Mesenchymal stem cell (in vitro differentiated cells and primary cell): ENCODE measurements at regions not wholly inside any gene's neighbourhood (a gene's known extent, or its start where the extent isn't known, plus 50 kb on each side); places are given as distances from the start of the nearest gene placed in this dataset.

Source experiments
- DNase-seq: peaks from one replicate; pipeline ENCODE4 v3.0.0-alpha.2; 2013
- H2AFZ ChIP-seq: one replicate; pipeline ENCODE4 v1.6.1; 2013; ENCODE audit warnings: low read depth, mild to moderate bottlenecking, control low read depth, inconsistent platforms, low read length, moderate library complexity
- H2AK5ac ChIP-seq: 2 replicates; pipeline ENCODE4 v1.6.1; 2013; ENCODE audit warnings: low read length, moderate library complexity, mild to moderate bottlenecking, inconsistent platforms; ENCODE audit not compliant: severe bottlenecking
- H2BK120ac ChIP-seq: one replicate; pipeline ENCODE4 v1.6.1; 2013; ENCODE audit warnings: low read depth, mild to moderate bottlenecking, inconsistent platforms, low read length, moderate library complexity
- H2BK12ac ChIP-seq, 2 experiments: one replicate each; pipeline ENCODE4 v1.6.1; 2013; ENCODE audit warnings: inconsistent platforms in 2 of 2, low read length in 2 of 2, mild to moderate bottlenecking in 2 of 2, moderate library complexity in 2 of 2, control low read depth in 1 of 2
- H2BK15ac ChIP-seq: one replicate; pipeline ENCODE4 v1.6.1; 2013; ENCODE audit warnings: mild to moderate bottlenecking, low read depth, inconsistent platforms; ENCODE audit not compliant: poor library complexity, severe bottlenecking
- H2BK5ac ChIP-seq: 2 replicates; pipeline ENCODE4 v1.6.1; 2013; ENCODE audit warnings: low read depth, mild to moderate bottlenecking, low read length, control low read depth, inconsistent platforms; ENCODE audit not compliant: poor library complexity, severe bottlenecking
- H3K14ac ChIP-seq, 2 experiments: one replicate each; pipeline ENCODE4 v1.6.1; 2013; ENCODE audit warnings: inconsistent platforms in 2 of 2, low read length in 2 of 2, control low read depth in 1 of 2, mild to moderate bottlenecking in 1 of 2, moderate library complexity in 1 of 2
- H3K18ac ChIP-seq, 2 experiments: one replicate each; pipeline ENCODE4 v1.6.1; 2013; ENCODE audit warnings: inconsistent platforms in 2 of 2, low read length in 2 of 2, control low read depth in 1 of 2, low read depth in 1 of 2, mild to moderate bottlenecking in 1 of 2
- H3K23ac ChIP-seq, 2 experiments: one replicate each; pipeline ENCODE4 v1.6.1; 2013; ENCODE audit warnings: inconsistent platforms in 2 of 2, low read length in 2 of 2, mild to moderate bottlenecking in 2 of 2, moderate library complexity in 2 of 2, control low read depth in 1 of 2
- H3K27ac ChIP-seq: 2 replicates; pipeline ENCODE4 v1.5.1; 2013; ENCODE audit warnings: mild to moderate bottlenecking, moderate library complexity, low read length, control low read depth, inconsistent platforms; ENCODE audit not compliant: poor library complexity, severe bottlenecking
- H3K27me3 ChIP-seq, 2 experiments: 2 replicates each; pipeline versions ENCODE4 v1.6.1 to v1.7.0; 2013; ENCODE audit warnings: low read length in 2 of 2, mild to moderate bottlenecking in 2 of 2, moderate library complexity in 2 of 2, control low read depth in 1 of 2, inconsistent platforms in 1 of 2; ENCODE audit not compliant: control insufficient read depth in 1 of 2, insufficient read depth in 1 of 2
- H3K36me3 ChIP-seq, 2 experiments: 2 replicates each; pipeline versions ENCODE4 v1.6.1 to v1.7.0; 2013; ENCODE audit warnings: low read length in 2 of 2, control low read depth in 1 of 2, inconsistent platforms in 1 of 2, low read depth in 1 of 2, mild to moderate bottlenecking in 1 of 2; ENCODE audit not compliant: insufficient read depth in 2 of 2, control insufficient read depth in 1 of 2
- H3K4ac ChIP-seq, 2 experiments: one replicate each; pipeline ENCODE4 v1.6.1; 2013; ENCODE audit warnings: inconsistent platforms in 2 of 2, low read length in 2 of 2, mild to moderate bottlenecking in 2 of 2, moderate library complexity in 2 of 2, control low read depth in 1 of 2, low read depth in 1 of 2
- H3K4me1 ChIP-seq: 2 replicates; pipeline ENCODE4 v1.6.1; 2013; ENCODE audit warnings: low read depth, low read length, control low read depth; ENCODE audit not compliant: control insufficient read depth, insufficient read depth
- H3K4me2 ChIP-seq: 2 replicates; pipeline ENCODE4 v1.6.1; 2013; ENCODE audit warnings: low read length, mild to moderate bottlenecking, inconsistent platforms; ENCODE audit not compliant: poor library complexity, severe bottlenecking
- H3K4me3 ChIP-seq, 2 experiments: 2 replicates each; pipeline versions ENCODE4 v1.5.1 to v1.7.0; 2013; ENCODE audit warnings: low read length in 2 of 2, mild to moderate bottlenecking in 2 of 2, control low read depth in 1 of 2, low read depth in 1 of 2; ENCODE audit not compliant: insufficient read depth in 1 of 2
- H3K79me1 ChIP-seq: replicated peaks from 2 replicates; pipeline ENCODE4 v1.6.1; 2013; ENCODE audit warnings: mild to moderate bottlenecking, control low read depth, low read length, inconsistent platforms; ENCODE audit not compliant: poor library complexity, severe bottlenecking
- H3K9ac ChIP-seq: 2 replicates; pipeline ENCODE4 v1.7.0; 2013; ENCODE audit warnings: mild to moderate bottlenecking, low read length, moderate library complexity
- H3K9me3 ChIP-seq: 2 replicates; pipeline ENCODE4 v1.7.0; 2013; ENCODE audit warnings: mild to moderate bottlenecking, low read length; ENCODE audit not compliant: control insufficient read depth
- H4K8ac ChIP-seq: one replicate; pipeline ENCODE4 v1.6.1; 2013; ENCODE audit warnings: inconsistent platforms, mild to moderate bottlenecking, low read length, moderate library complexity
- H4K91ac ChIP-seq: one replicate; pipeline ENCODE4 v1.6.1; 2013; ENCODE audit warnings: mild to moderate bottlenecking, low read length, inconsistent platforms
- WGBS: methylation state at CpG from one replicate; pipeline ENCODE4 v1.1.7; 2013; ENCODE audit warnings: mixed read lengths; 5-methylcytosine and 5-hydroxymethylcytosine counted together

DNA sequence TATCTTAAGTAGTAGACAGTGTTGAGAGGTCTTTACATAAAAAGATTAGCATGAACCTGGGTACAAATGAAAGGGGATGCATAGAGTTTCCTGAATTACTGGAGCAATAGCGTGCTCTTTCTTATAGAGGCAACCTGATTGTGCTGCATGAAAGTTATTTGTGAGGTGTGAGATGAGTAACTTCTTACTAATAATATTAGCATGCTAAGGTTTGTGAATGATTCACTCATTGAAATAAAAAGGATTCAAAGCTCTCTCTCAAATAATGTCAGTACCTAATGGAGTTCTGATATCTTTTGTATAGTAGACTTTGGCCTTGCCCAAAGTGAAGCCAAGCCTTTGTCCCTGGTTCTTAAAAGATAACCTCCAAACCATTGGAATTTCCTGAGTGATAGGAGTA is 131.0 kb upstream of the CXXC4 start:
- peaks cover 8% of the 10 kb centered on the region for H3K9me3 ChIP-seq
- 57% methylated on average over 1 of the region's 1 CpG for whole genome bisulfite sequencing

DNA sequence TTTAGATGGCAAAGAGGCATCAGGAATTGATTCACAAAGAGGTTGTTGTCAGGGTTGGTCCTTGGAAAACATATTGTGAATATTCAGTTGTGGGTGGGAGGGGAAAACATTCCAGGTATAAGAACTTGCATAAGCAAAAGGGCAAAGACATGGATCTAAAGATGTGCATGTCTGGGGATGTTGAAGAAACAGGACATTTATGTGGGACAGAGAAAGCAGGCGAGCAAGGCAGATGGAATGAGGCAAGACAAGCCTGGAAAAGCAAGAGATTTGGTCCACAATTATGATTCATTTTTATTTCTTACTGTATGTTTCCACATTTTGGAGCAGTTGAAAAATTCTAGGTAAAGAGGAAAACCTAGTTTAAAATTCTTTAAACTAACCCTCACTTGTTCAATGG is 134.9 kb upstream of the CXXC4 start:
- Histone ChIP-seq H4K91ac (no peak overlapping the region), H3K4me3 (no peak overlapping the region), H3K79me1 (no peaks in the 10 kb centered on the region), H2BK120ac (no peak overlapping the region), H3K27me3 (no peaks in the 10 kb centered on the region), H2BK12ac (no peak overlapping the region), H3K4me1 (no peaks in the 10 kb centered on the region), H3K4me2 (no peak overlapping the region), H4K8ac (no peak overlapping the region), H3K4ac (no peak overlapping the region), H3K27ac (no peak overlapping the region), H3K23ac (no peak overlapping the region), H2AFZ (no peak overlapping the region), H2AK5ac (no peak overlapping the region), H2BK15ac (no peak overlapping the region), H3K9me3 (no peaks in the 10 kb centered on the region), H3K36me3 (no peaks in the 10 kb centered on the region), H2BK5ac (no peak overlapping the region), H3K9ac (no peak overlapping the region), H3K18ac (no peak overlapping the region), H3K14ac (no peak overlapping the region)
- WGBS, result no CpG with 5 or more reads among the region's 1 CpG
- DNase-seq, result no peak

More for the DNA sequence above, 131.0 kb upstream of the CXXC4 start:
- Histone ChIP-seq H3K4ac (no peak overlapping the region), H2BK15ac (no peak overlapping the region), H3K79me1 (no peaks in the 10 kb centered on the region), H4K8ac (no peak overlapping the region), H3K36me3 (no peaks in the 10 kb centered on the region), H2AFZ (no peak overlapping the region), H3K27me3 (no peaks in the 10 kb centered on the region), H3K4me3 (no peak overlapping the region), H2BK12ac (no peak overlapping the region), H3K4me2 (no peak overlapping the region), H3K27ac (no peak overlapping the region), H4K91ac (no peak overlapping the region), H2BK120ac (no peak overlapping the region), H3K23ac (no peak overlapping the region), H3K9ac (no peak overlapping the region), H3K18ac (no peak overlapping the region), H2BK5ac (no peak overlapping the region), H2AK5ac (no peak overlapping the region), H3K14ac (no peak overlapping the region), H3K4me1 (no peaks in the 10 kb centered on the region)
- DNase-seq, result no peak

DNA sequence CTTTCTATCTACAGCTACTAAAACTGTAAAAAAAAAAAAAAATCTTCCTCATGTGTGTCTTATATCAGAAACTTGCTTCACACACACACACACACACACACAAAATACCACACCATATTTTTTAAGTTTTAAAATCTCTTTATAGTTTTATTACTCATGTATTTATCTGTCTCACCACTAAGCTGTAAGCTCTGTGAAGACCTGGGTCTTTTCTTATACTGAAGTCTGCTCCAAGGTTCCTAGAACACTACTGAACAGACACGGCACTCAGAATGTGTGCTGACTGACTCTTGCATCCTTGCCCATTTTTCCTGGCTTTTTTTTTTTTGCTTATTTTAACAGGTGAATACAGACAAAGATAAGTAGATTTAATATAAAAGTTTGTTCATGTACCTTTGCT is 135.6 kb upstream of the CXXC4 start:
- no peak overlapping the region for H3K4ac ChIP-seq
- WGBS, result 80% methylated on average over 1 of the region's 1 CpG
- no peak overlapping the region for H3K9ac ChIP-seq

DNA sequence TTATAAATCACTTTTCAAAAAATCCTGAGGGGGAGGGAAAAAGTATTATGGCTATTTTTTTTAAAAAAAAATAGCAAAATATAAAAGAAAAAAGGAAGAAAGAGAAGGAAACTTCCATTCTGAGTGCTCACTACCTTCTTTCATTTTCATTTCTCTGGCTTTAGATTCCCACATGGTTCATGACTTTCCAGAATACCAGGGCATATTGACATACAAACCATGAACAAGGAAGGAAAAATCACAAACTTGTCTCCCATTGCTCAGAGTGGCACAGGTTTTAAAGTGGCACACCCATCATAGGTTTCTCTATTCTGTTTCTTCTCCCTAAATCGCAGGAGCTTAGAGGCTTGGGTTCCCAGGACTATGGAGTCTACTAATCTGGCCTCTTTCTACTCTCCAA is 136.3 kb upstream of the CXXC4 start:
- no peak overlapping the region for H2BK15ac ChIP-seq
- H3K9me3 ChIP-seq, result no peaks in the 10 kb centered on the region
- no peak overlapping the region for H3K23ac ChIP-seq
- no peak overlapping the region for H2BK12ac ChIP-seq
- H3K4me1 ChIP-seq, result no peaks in the 10 kb centered on the region
- H3K14ac ChIP-seq, result no peak overlapping the region
- no peak overlapping the region for H3K4me3 ChIP-seq
- no peak overlapping the region for H2BK120ac ChIP-seq
- H2AK5ac ChIP-seq, result no peak overlapping the region
- H3K27ac ChIP-seq, result no peak overlapping the region
- no peak overlapping the region for H4K8ac ChIP-seq
- H3K18ac ChIP-seq, result no peak overlapping the region
- DNase-seq, result no peak
- H4K91ac ChIP-seq, result no peak overlapping the region
- H3K36me3 ChIP-seq, result no peaks in the 10 kb centered on the region
- no peak overlapping the region for H3K4ac ChIP-seq
- H2BK5ac ChIP-seq, result no peak overlapping the region
- 71% methylated on average over 1 of the region's 1 CpG for WGBS
- no peak overlapping the region for H3K4me2 ChIP-seq
- no peaks in the 10 kb centered on the region for H3K79me1 ChIP-seq
- H2AFZ ChIP-seq, result no peak overlapping the region
- no peaks in the 10 kb centered on the region for H3K27me3 ChIP-seq
- no peak overlapping the region for H3K9ac ChIP-seq

More for the DNA sequence above, 135.6 kb upstream of the CXXC4 start:
- H2BK12ac ChIP-seq, result no peak overlapping the region
- no peak overlapping the region for H2BK5ac ChIP-seq
- no peak overlapping the region for H3K23ac ChIP-seq
- H3K27ac ChIP-seq, result no peak overlapping the region
- no peaks in the 10 kb centered on the region for H3K27me3 ChIP-seq
- no peak overlapping the region for H2AFZ ChIP-seq
- DNase-seq, result peak; percentile 9
- no peaks in the 10 kb centered on the region for H3K9me3 ChIP-seq
- H3K4me3 ChIP-seq, result no peak overlapping the region
- H3K36me3 ChIP-seq, result no peaks in the 10 kb centered on the region
- no peak overlapping the region for H2BK15ac ChIP-seq
- no peaks in the 10 kb centered on the region for H3K4me1 ChIP-seq
- no peak overlapping the region for H4K8ac ChIP-seq
- H3K14ac ChIP-seq, result no peak overlapping the region
- H2AK5ac ChIP-seq, result no peak overlapping the region
- no peak overlapping the region for H2BK120ac ChIP-seq
- H4K91ac ChIP-seq, result no peak overlapping the region
- no peak overlapping the region for H3K18ac ChIP-seq
- H3K79me1 ChIP-seq, result no peaks in the 10 kb centered on the region
- H3K4me2 ChIP-seq, result no peak overlapping the region
